Activated T-cell treated with anti-CD3 and anti-CD28 coated beads, Interleukin-2, amount 50 U/mL, for 1 hour (primary cell): ENCODE measurements at regions not wholly inside any gene's neighbourhood (a gene's known extent, or its start where the extent isn't known, plus 50 kb on each side); places are given as distances from the start of the nearest gene placed in this dataset.

Experiments
- DNase-seq: peaks from one replicate; pipeline ENCODE4 v3.0.0-alpha.2; 2020

DNA sequence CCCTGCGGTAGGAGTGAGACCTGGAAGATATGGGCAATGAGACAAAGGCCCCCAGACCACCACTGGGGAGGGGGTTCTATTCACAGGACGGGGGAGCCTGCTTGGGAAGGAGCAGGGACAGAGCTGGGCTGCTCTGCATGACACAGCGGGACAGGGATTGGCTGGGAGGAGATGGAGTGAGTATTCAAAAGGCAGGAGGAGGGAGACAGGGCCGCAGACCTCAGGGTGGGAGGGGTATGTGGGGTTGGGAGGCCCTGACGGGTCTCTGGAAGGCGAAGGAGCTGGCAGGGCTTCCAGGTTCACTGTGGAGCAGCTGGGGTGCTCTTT lies 60.8 kb upstream of the RPS6KA2 start:
- DNase-seq, result no peak

DNA sequence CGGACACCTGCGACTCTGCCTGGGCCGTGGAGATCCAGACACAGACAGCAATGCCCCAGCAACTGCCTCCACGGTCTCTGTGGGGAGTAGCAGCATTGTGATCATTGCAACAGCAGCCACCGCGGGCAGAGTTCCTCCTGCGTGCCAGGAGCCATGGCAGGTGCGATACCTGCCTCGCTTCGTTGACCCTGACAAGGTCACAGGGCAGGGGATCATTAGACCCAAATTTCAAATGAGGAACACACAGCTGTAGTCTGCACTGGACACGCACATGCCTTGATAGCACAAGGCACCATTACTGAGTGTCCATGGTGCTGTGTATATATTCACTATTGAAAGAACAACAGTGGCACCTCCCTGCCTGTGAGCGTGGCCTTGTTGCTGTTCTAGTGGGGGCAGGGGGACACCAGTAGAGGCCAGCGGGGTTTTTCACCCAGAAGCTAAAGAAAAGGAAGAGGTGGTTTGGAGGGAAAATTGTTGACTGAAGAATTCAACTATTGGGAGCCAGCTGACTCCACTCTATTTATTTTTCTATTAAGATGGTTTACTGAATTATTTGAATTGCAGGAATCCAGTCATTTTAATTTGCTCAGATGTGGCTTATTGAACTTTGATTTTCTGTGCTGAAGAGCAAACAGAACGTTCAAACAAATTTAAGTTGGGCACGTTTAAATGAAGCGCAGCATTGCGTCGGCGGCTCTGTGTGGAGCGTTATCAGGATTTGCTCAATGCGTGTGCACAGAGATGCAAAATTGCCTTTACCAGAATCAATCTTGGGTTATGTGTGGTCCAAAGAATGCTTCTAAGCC lies 60.2 kb upstream of the RPS6KA2 start:
- DNase-seq, result no peak

DNA sequence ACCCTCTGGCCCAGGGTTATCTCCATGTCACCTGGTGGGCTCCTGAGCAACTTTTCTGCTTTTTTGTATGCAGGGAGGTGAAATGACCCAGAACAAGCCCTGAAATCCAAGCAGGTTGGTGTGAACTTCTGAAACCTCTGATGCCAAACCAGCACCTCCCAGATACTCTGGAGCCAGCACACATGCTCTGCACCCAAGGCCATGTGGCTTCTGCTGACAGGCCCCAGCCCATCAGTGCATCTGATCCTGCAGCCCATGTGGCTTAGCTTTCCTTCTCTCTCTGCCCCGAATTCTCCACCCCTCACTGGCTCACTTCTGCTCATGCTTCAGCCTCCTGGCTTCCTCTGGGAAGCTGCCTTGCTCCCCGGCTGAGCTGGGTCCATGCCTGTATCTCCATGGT lies 59.3 kb upstream of the RPS6KA2 start:
- no peak for DNase-seq

DNA sequence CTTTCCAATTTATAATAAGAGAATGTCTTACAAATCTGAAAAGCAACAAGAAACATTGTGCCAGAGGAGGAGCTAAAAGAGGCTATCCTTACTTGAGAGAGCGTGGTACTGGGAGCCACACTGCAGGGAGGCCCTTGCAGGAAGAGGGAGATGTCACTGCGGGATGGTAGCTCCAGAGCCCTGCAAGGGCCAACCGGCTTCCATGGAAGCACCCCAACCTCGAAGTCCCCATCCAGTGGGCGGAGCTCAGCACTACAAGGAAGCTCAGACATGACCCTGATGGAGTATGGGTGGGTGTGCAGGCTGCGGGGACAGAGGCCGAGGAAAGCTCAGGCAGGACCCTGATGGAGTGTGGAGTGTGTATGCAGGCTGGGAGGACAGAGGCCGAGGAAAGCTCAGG lies 57.8 kb upstream of the RPS6KA2 start:
- DNase-seq, result no peak

DNA sequence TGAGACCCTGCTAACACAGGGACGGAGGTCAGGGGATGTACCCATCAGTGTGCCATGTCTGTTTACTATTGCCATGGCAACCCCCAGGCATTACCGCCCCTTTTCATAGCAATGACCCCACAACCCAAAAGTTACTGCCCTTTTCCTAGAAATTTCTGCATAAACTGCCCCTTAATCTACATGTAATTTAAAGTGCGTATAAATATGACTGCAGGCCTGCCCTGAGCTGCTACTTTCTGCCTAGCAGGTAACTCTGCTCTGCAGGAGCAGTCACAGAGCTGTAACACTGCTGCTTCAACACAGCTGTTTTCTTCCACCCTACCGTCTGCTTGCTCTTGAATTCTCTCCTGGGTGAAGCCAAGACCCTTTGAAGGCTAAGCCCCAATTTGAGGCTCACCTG lies 57.1 kb upstream of the RPS6KA2 start:
- DNase-seq, result no peak

DNA sequence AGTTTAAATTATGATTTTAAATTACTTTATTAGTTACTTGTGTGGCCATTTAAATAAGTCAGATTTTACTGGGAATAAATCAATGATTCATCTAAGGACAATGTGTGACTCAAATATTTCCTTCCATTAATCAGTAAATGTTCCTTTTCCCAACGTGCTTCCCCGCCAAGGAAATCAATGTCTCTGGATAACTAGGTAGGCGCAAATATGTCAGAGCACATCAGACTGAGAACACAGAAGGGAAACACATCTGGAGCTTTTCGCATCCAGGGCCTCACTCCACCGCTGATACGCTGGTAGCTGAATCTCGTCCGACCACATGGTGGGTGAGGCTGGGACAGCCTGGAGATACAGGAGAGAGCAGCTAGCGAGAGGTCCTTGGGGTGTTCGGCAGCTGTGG lies 56.4 kb upstream of the RPS6KA2 start:
- no peak for DNase-seq

DNA sequence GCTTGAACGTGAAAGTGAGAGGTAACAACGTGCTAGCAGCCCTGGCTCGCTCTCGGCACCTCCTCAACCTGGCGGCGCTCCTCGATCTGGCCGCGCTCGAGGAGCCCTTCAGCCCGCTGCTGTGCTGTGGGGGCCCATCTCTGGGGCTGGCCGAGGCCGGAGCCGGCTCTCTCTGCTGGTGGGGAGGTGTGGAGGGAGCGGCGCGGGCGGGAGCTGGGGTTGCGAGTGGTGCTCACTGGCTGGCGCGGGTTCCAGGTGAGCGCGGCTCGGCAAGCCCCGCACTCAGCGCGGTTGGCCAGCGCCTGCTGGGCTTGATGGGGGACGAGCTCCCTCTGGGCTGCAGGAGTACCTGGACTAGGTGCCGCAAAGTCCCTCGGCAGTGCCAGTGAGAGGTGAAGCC lies 52.5 kb upstream of the RPS6KA2 start:
- no peak for DNase-seq

DNA sequence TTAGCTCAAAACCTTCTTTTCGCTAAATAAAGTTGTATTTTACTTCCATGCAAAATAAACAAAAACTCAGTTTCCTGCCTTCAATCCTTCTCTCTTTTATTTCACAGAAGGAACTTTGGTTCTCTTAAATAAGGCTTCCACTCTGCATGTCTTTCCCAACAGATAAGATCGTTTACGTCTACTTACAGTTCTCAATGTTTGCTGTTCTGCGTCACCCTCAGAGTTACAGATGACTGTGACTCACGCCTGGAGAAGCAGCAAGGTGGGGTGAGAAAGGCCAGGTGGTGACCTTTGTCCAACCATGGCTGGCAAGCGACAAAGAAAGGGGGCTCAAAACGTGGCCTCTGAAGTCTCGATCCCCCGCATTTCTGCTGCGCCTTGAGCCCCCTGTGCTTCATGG lies 51.4 kb upstream of the RPS6KA2 start:
- no peak for DNase-seq

DNA sequence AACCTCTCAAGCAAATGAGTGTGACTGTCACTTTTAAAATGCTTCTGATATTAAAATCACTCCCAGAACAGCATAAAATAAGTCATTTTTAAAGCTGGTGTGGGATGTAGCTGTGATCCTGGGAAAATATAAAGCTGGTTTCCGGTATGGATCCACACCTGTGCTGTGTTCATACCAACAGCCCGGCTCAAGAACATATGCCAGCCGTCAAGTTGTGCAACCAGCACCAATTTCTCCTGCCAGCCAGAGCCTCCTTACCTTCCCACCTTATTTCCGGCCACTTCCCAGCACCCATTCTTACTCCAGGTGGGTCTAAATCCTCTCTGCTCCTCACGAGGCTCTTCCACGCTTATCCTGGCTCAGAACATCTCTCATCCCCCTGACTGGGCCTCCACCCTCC lies 50.9 kb upstream of the RPS6KA2 start:
- no peak for DNase-seq
